Mucosa of stomach (tissue), 1 donor: ENCODE measurements at regions not wholly inside any gene's neighbourhood (a gene's known extent, or its start where the extent isn't known, plus 50 kb on each side); places are given as distances from the start of the nearest gene placed in this dataset.
"Not testable (repeated sequence)": the region's sequence is repeated elsewhere in the genome, so short reads cannot be mapped to it uniquely, and the experiment has no call there.

Experiments
- H3K27me3 ChIP-seq: one replicate; pipeline ENCODE4 v1.7.0; 2013; ENCODE audit warnings: mild to moderate bottlenecking, low read length; ENCODE audit not compliant: control insufficient read depth, insufficient read depth
- H3K36me3 ChIP-seq: one replicate; pipeline ENCODE4 v1.7.0; 2013; ENCODE audit warnings: low read length; ENCODE audit not compliant: control insufficient read depth, insufficient read depth
- H3K4me1 ChIP-seq: one replicate; pipeline ENCODE4 v1.7.0; 2013; ENCODE audit warnings: mild to moderate bottlenecking, low read length; ENCODE audit not compliant: control insufficient read depth, insufficient read depth
- H3K4me3 ChIP-seq: one replicate; pipeline ENCODE4 v1.7.0; 2013; ENCODE audit warnings: low read length
- H3K9ac ChIP-seq: one replicate; pipeline ENCODE4 v1.7.0; 2013; ENCODE audit warnings: mild to moderate bottlenecking, low read length, moderate library complexity
- H3K9me3 ChIP-seq: one replicate; pipeline ENCODE4 v1.7.0; 2013; ENCODE audit warnings: mild to moderate bottlenecking, low read length, moderate library complexity; ENCODE audit not compliant: control insufficient read depth
- donor health status: Pancreatic carcinoma.

GRCh38 chr22:26840770-26841169, 183.4 kb downstream of the MIAT start:
- H3K4me3 ChIP-seq, H3K9ac ChIP-seq, H3K36me3 ChIP-seq, H3K4me1 ChIP-seq, H3K27me3 ChIP-seq, H3K9me3 ChIP-seq: not testable (repeated sequence)

GRCh38 chr22:26842103-26842502, 184.7 kb downstream of the MIAT start:
- H3K27me3 ChIP-seq = no peaks in the 10 kb centered on the region
- no peaks in the 10 kb centered on the region for H3K36me3 ChIP-seq
- no peak overlapping the region for H3K9ac ChIP-seq
- no peaks in the 10 kb centered on the region for H3K4me1 ChIP-seq
- no peak overlapping the region for H3K4me3 ChIP-seq
- H3K9me3 ChIP-seq = no peaks in the 10 kb centered on the region

GRCh38 chr22:26845021-26845743, 187.8 kb downstream of the MIAT start:
- H3K4me3 ChIP-seq = no peak overlapping the region
- H3K27me3 ChIP-seq = no peaks in the 10 kb centered on the region
- no peaks in the 10 kb centered on the region for H3K9me3 ChIP-seq
- H3K9ac ChIP-seq = no peak overlapping the region
- no peaks in the 10 kb centered on the region for H3K36me3 ChIP-seq
- no peaks in the 10 kb centered on the region for H3K4me1 ChIP-seq

GRCh38 chr22:26846076-26846475, 188.7 kb downstream of the MIAT start:
- Histone ChIP-seq H3K9me3 (no peaks in the 10 kb centered on the region), H3K27me3 (no peaks in the 10 kb centered on the region), H3K4me3 (no peak overlapping the region)

GRCh38 chr22:26846645-26847044, 189.3 kb downstream of the MIAT start:
- Histone ChIP-seq H3K27me3 (no peaks in the 10 kb centered on the region), H3K9me3 (no peaks in the 10 kb centered on the region), H3K36me3 (no peaks in the 10 kb centered on the region), H3K4me3 (no peak overlapping the region), H3K9ac (no peak overlapping the region), H3K4me1 (no peaks in the 10 kb centered on the region)

More at GRCh38 chr22:26846076-26846475, 188.7 kb downstream of the MIAT start:
- H3K4me1 ChIP-seq = no peaks in the 10 kb centered on the region
- no peaks in the 10 kb centered on the region for H3K36me3 ChIP-seq
- no peak overlapping the region for H3K9ac ChIP-seq

- H3K4me1 ChIP-seq = no peaks in the 10 kb centered on the region
- H3K36me3 ChIP-seq = no peaks in the 10 kb centered on the region
- no peak overlapping the region for H3K9ac ChIP-seq
- H3K9me3 ChIP-seq = no peaks in the 10 kb centered on the region
- no peak overlapping the region for H3K4me3 ChIP-seq
- no peaks in the 10 kb centered on the region for H3K27me3 ChIP-seq
Measured at GRCh38 chr22:26847046-26847445, 189.7 kb downstream of the MIAT start.

GRCh38 chr22:26847816-26848215, 190.4 kb downstream of the MIAT start:
- no peak overlapping the region for H3K4me3 ChIP-seq
- no peaks in the 10 kb centered on the region for H3K27me3 ChIP-seq
- H3K36me3 ChIP-seq = no peaks in the 10 kb centered on the region
- H3K4me1 ChIP-seq = no peaks in the 10 kb centered on the region
- H3K9me3 ChIP-seq = no peaks in the 10 kb centered on the region
- no peak overlapping the region for H3K9ac ChIP-seq

- no peak overlapping the region for H3K4me3 ChIP-seq
- H3K36me3 ChIP-seq = no peaks in the 10 kb centered on the region
- no peak overlapping the region for H3K9ac ChIP-seq
- H3K9me3 ChIP-seq = no peaks in the 10 kb centered on the region
- no peaks in the 10 kb centered on the region for H3K4me1 ChIP-seq
- no peaks in the 10 kb centered on the region for H3K27me3 ChIP-seq
Measured at GRCh38 chr22:26848244-26848920, 191.0 kb downstream of the MIAT start.

- Histone ChIP-seq H3K9ac (no peak overlapping the region), H3K27me3 (no peaks in the 10 kb centered on the region), H3K36me3 (no peaks in the 10 kb centered on the region), H3K9me3 (no peaks in the 10 kb centered on the region), H3K4me3 (no peak overlapping the region), H3K4me1 (no peaks in the 10 kb centered on the region)
Measured at GRCh38 chr22:26849575-26849974, 192.2 kb downstream of the MIAT start.

GRCh38 chr22:26851125-26851524, 193.7 kb downstream of the MIAT start:
- H3K36me3 ChIP-seq = no peaks in the 10 kb centered on the region
- no peak overlapping the region for H3K9ac ChIP-seq
- no peaks in the 10 kb centered on the region for H3K27me3 ChIP-seq
- no peaks in the 10 kb centered on the region for H3K9me3 ChIP-seq
- H3K4me3 ChIP-seq = no peak overlapping the region
- no peaks in the 10 kb centered on the region for H3K4me1 ChIP-seq

- no peak overlapping the region for H3K9ac ChIP-seq
- H3K4me3 ChIP-seq = no peak overlapping the region
- no peaks in the 10 kb centered on the region for H3K36me3 ChIP-seq
- no peaks in the 10 kb centered on the region for H3K4me1 ChIP-seq
- H3K9me3 ChIP-seq = no peaks in the 10 kb centered on the region
- no peaks in the 10 kb centered on the region for H3K27me3 ChIP-seq
Measured at GRCh38 chr22:26852176-26852575, 194.8 kb downstream of the MIAT start.

GRCh38 chr22:26853071-26853470, 195.7 kb downstream of the MIAT start:
- Histone ChIP-seq H3K4me1 (no peaks in the 10 kb centered on the region), H3K9ac (no peak overlapping the region), H3K9me3 (no peaks in the 10 kb centered on the region), H3K27me3 (no peaks in the 10 kb centered on the region), H3K36me3 (no peaks in the 10 kb centered on the region), H3K4me3 (no peak overlapping the region)
